Peyer's patch (tissue), 4 donors: ENCODE measurements at regions not wholly inside any gene's neighbourhood (a gene's known extent, or its start where the extent isn't known, plus 50 kb on each side); places are given as distances from the start of the nearest gene placed in this dataset.

Source experiments
- DNase-seq, 3 donors: peaks; one replicate each; pipeline ENCODE4 v3.0.0-alpha.2; 2017 to 2019
- H3K27ac ChIP-seq, 4 donors: fragments of 200-600 bp; sonication (generic); one replicate each; pipeline ENCODE4 v1.5.1; 2016 to 2019
- H3K27me3 ChIP-seq, 2 donors: fragments of 200-600 bp; sonication (generic); one replicate each; pipeline ENCODE4 v1.5.1; 2019
- H3K36me3 ChIP-seq, 3 donors: fragments of 200-600 bp; sonication (generic); one replicate each; pipeline ENCODE4 v1.5.1; 2016 to 2019
- H3K4me1 ChIP-seq, 4 donors: fragments of 200-600 bp; sonication (generic); one replicate each; pipeline ENCODE4 v1.5.1; 2016 to 2019
- H3K4me3 ChIP-seq, 4 donors: fragments of 200-600 bp; sonication (generic); 1 replicate in 3 of 4; 2 replicates in 1 of 4; pipeline ENCODE4 v1.5.1; 2016 to 2019; ENCODE audit warnings: mild to moderate bottlenecking in 1 of 4
- H3K9me3 ChIP-seq, 4 donors: fragments of 200-600 bp; sonication (generic); one replicate each; pipeline ENCODE4 v1.5.1; 2016 to 2019; ENCODE audit warnings: mild to moderate bottlenecking in 1 of 4
- POLR2A ChIP-seq, 2 donors: fragments of 450-650 bp; IDR thresholded peaks; one replicate each; pipeline ENCODE4 v1.5.1; 2017; ENCODE audit warnings: antibody characterized with exemption in 2 of 2, mild to moderate bottlenecking in 2 of 2, moderate library complexity in 2 of 2
- small RNA-seq, 2 donors: library from RNA; depleted of rRNA; stranded (forward); fragments of <200 nt; gene quantifications; one replicate each; pipeline ENCODE3, GENCODE V24; 2016
- TF ChIP-seq, protein P1 (sequence below), 6 experiments: fragments of 450-650 bp in 4 of 6; fragments of 200-600 bp in 2 of 6; sonication (generic) in 1 of 6; IDR thresholded peaks; one replicate each; pipeline ENCODE4 v1.5.1; 2017 to 2019; ENCODE audit warnings: antibody characterized with exemption in 6 of 6, mild to moderate bottlenecking in 3 of 6, moderate library complexity in 1 of 6

DNA sequence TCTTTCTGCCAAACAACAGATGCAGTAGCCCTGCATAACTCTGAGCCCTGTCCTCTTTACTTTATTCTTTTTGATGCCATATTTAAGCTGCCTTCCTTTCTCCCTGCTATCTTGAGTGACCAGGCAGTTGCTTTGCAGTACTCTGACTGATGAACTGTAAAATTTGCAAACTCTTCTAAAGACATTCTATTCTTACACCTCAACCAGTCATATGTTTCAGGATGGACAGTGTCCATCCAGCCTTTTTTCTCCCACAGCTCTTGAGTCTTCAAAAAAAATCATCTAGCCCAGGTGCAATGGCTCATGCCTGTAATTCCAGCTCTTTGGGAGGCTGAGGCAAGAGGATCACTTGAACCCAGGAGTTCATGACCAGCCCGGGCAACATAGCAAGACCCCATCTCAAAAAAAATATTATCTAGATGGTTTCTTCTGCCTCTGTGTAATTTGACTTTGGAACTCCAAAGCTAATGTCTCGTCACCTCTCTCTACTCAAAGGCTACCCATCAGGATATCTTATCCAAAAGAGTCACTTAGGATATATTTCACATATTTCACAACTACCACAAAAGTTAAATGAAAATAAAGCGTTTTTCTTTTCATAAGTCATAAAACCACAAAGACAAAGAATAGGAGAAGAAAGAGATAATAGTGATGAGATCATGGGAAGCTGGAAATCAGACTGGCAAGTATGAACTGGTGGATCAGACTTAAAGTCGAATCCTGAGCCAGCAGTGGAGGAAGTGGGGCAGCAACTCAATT lies 54.6 kb upstream of the IPO9 start:
- no peaks in the 10 kb centered on the region for H3K27me3 ChIP-seq
- peaks cover 0 to 8% (median 0%) of the 10 kb centered on the region in 4 donors for H3K4me1 ChIP-seq
- H3K9me3 ChIP-seq = peaks cover 0 to 3% (median 0%) of the 10 kb centered on the region in 4 donors
- DNase-seq = no peak
- no peaks in the 10 kb centered on the region for H3K36me3 ChIP-seq
- TF ChIP-seq, protein P1, sequence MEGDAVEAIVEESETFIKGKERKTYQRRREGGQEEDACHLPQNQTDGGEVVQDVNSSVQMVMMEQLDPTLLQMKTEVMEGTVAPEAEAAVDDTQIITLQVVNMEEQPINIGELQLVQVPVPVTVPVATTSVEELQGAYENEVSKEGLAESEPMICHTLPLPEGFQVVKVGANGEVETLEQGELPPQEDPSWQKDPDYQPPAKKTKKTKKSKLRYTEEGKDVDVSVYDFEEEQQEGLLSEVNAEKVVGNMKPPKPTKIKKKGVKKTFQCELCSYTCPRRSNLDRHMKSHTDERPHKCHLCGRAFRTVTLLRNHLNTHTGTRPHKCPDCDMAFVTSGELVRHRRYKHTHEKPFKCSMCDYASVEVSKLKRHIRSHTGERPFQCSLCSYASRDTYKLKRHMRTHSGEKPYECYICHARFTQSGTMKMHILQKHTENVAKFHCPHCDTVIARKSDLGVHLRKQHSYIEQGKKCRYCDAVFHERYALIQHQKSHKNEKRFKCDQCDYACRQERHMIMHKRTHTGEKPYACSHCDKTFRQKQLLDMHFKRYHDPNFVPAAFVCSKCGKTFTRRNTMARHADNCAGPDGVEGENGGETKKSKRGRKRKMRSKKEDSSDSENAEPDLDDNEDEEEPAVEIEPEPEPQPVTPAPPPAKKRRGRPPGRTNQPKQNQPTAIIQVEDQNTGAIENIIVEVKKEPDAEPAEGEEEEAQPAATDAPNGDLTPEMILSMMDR (IDR thresholded peaks at IDR 0.05) = no peak
- no peak for TF ChIP-seq POLR2A (IDR thresholded peaks at IDR 0.05)
- H3K27ac ChIP-seq = no peak overlapping the region
- no peak overlapping the region for H3K4me3 ChIP-seq

- Histone ChIP-seq H3K4me3 (no peak overlapping the region), H3K4me1 (peaks cover 0 to 8% (median 0%) of the 10 kb centered on the region in 4 donors), H3K36me3 (no peaks in the 10 kb centered on the region), H3K27ac (no peak overlapping the region), H3K27me3 (no peaks in the 10 kb centered on the region), H3K9me3 (peaks cover 0 to 3% (median 0%) of the 10 kb centered on the region in 4 donors)
- TF ChIP-seq POLR2A (IDR thresholded peaks at IDR 0.05) = no peak
- TF ChIP-seq, protein P1 (IDR thresholded peaks at IDR 0.05) = no peak
- no peak for DNase-seq
Observed at GRCh38 chr1:201774983-201775344, 54.0 kb upstream of the IPO9 start.

GRCh38 chr1:201775380-201775779 lies 53.6 kb upstream of the IPO9 start:
- H3K36me3 ChIP-seq = no peaks in the 10 kb centered on the region
- H3K27ac ChIP-seq = no peak overlapping the region
- H3K27me3 ChIP-seq = no peaks in the 10 kb centered on the region
- H3K4me1 ChIP-seq = peaks cover 0 to 8% (median 0%) of the 10 kb centered on the region in 4 donors
- H3K9me3 ChIP-seq = peaks cover 0 to 3% (median 0%) of the 10 kb centered on the region in 4 donors
- no peak for DNase-seq
- H3K4me3 ChIP-seq = no peak overlapping the region
- no peak for TF ChIP-seq POLR2A (IDR thresholded peaks at IDR 0.05)
- TF ChIP-seq, protein P1 (IDR thresholded peaks at IDR 0.05) = no peak

GRCh38 chr1:201778279-201779065 lies 50.5 kb upstream of the IPO9 start:
- Histone ChIP-seq H3K36me3 (peaks cover 0 to 17% (median 0%) of the 10 kb centered on the region in 3 donors), H3K27ac (no peak overlapping the region), H3K27me3 (no peaks in the 10 kb centered on the region), H3K4me1 (peaks cover 0 to 8% (median 0%) of the 10 kb centered on the region in 4 donors), H3K4me3 (no peak overlapping the region), H3K9me3 (no peaks in the 10 kb centered on the region)
- no peak for DNase-seq
- no peak for TF ChIP-seq POLR2A (IDR thresholded peaks at IDR 0.05)
- TF ChIP-seq, protein P1 (IDR thresholded peaks at IDR 0.05) = no peak

Small RNA genes lying in the stretch of these regions (small RNA-seq; reads per million reads assigned to genes)
- 0 reads per million in 2 donors for gene MIR5191
- gene RNU6-501P = 0 reads per million in 2 donors
